Neural progenitor cell (in vitro differentiated cells): ENCODE measurements at regions not wholly inside any gene's neighbourhood (a gene's known extent, or its start where the extent isn't known, plus 50 kb on each side); places are given as distances from the start of the nearest gene placed in this dataset.

Source experiments
- CTCF ChIP-seq: fragments of 200-600 bp; sonication (generic); IDR thresholded peaks from 2 replicates; pipeline ENCODE4 v1.5.1; 2017; ENCODE audit warnings: antibody characterized with exemption, mild to moderate bottlenecking
- EZH2 ChIP-seq: fragments of 200-600 bp; sonication (generic); IDR thresholded peaks from 2 replicates; pipeline ENCODE4 v1.6.1; 2017; ENCODE audit warnings: antibody characterized with exemption, mild to moderate bottlenecking, moderate library complexity
- EZH2phosphoT487 ChIP-seq: fragments of 200-600 bp; sonication (generic); IDR thresholded peaks from 2 replicates; pipeline ENCODE4 v1.6.1; 2017; ENCODE audit warnings: antibody characterized with exemption

GRCh38 chr6:14620522-14620921, 502.9 kb downstream of the CD83 start:
- TF ChIP-seq EZH2phosphoT487 (no peak), CTCF (no peak), EZH2 (no peak)
